AG04450 (cell line): ENCODE measurements at regions not wholly inside any gene's neighbourhood (a gene's known extent, or its start where the extent isn't known, plus 50 kb on each side); places are given as distances from the start of the nearest gene placed in this dataset.

Source experiments
- CTCF ChIA-PET: fragments of 300-600, 350-600 bp; formaldehyde crosslinking; extraction: SDS; loops from one replicate; lab custom pipeline; 2022; ENCODE audit warnings: antibody characterized with exemption, inconsistent platforms; lab: Charles Lee
- POLR2A ChIA-PET: fragments of 350-600 bp; formaldehyde crosslinking; extraction: SDS; loops from one replicate; lab custom pipeline; 2021; ENCODE audit warnings: antibody characterized with exemption, inconsistent platforms; lab: Yijun Ruan, JAX
- DNase-seq: peaks from one replicate; pipeline ENCODE4 v3.0.0-alpha.2; 2011; ENCODE audit warnings: low read depth, low spot score
- H3K27ac ChIP-seq: one replicate; pipeline ENCODE4 v1.5.1; 2012; ENCODE audit warnings: low read depth, low read length, control low read depth
- H3K27me3 ChIP-seq: one replicate; pipeline ENCODE4 v1.6.0; 2012; ENCODE audit warnings: low read length; ENCODE audit not compliant: control insufficient read depth, insufficient read depth
- H3K4me3 ChIP-seq: 2 replicates; pipeline ENCODE4 v1.5.1; 2011; ENCODE audit warnings: mild to moderate bottlenecking, low read depth, low read length, control low read depth
- H3K9me3 ChIP-seq: 2 replicates; pipeline ENCODE4 v1.5.1; 2012; ENCODE audit warnings: low read length; ENCODE audit not compliant: control insufficient read depth, insufficient read depth
- TF ChIP-seq, protein P1 (sequence below): IDR thresholded peaks from 2 replicates; pipeline ENCODE4 v1.5.1; 2011; ENCODE audit warnings: low read depth, low read length, control low read depth, inconsistent platforms

DNA sequence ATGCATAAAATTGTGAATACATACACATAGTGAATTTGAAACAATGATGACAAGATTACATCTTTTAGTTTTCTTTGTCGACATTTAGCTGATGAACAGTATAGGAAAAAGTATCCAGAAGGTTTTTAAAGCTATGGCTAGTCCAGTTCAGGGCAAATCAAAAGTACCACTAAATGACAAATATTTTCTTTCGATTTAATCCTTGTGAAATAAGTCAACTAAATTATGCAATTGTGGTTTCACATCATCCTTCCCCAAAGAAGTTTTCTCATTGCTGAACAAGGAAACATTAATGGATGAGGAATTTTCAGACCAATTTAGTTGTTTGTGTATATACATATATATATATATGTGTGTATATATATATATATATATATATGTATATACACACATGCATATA lies 774.0 kb downstream of the DNAJB9 start:
- no peak for DNase-seq
- POLR2A ChIA-PET = no interaction called here

DNA sequence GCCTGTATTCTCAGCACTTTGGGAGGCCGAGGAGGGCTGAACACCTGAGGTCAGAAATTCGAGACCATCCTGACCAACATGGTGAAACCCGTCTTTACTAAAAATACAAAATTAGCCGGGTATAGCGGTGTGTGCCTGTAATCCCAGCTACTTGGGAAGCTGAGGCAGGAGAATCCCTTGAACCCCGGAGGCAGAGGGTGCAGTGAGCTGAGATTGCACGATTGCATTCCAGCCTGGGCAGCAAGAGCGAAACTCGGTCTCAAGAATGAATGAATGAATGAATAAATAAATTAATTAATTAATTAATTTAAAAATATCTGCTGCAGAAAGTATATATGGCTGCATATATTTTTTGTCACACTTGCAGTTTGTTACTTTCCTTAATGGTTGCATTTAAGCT lies 781.8 kb downstream of the DNAJB9 start:
- no peak overlapping the region for H3K4me3 ChIP-seq
- ChIA-PET CTCF (no interaction called here), POLR2A (no interaction called here)
- no peak for DNase-seq
- H3K9me3 ChIP-seq = peaks cover 3% of the 10 kb centered on the region; the same call in 1 of the 2 replicates
- no peak overlapping the region for H3K27ac ChIP-seq
- TF ChIP-seq, protein P1, sequence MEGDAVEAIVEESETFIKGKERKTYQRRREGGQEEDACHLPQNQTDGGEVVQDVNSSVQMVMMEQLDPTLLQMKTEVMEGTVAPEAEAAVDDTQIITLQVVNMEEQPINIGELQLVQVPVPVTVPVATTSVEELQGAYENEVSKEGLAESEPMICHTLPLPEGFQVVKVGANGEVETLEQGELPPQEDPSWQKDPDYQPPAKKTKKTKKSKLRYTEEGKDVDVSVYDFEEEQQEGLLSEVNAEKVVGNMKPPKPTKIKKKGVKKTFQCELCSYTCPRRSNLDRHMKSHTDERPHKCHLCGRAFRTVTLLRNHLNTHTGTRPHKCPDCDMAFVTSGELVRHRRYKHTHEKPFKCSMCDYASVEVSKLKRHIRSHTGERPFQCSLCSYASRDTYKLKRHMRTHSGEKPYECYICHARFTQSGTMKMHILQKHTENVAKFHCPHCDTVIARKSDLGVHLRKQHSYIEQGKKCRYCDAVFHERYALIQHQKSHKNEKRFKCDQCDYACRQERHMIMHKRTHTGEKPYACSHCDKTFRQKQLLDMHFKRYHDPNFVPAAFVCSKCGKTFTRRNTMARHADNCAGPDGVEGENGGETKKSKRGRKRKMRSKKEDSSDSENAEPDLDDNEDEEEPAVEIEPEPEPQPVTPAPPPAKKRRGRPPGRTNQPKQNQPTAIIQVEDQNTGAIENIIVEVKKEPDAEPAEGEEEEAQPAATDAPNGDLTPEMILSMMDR = no peak
- H3K27me3 ChIP-seq = no peaks in the 10 kb centered on the region

More for the DNA sequence above, 774.0 kb downstream of the DNAJB9 start:
- Histone ChIP-seq H3K9me3 (peaks cover 3% of the 10 kb centered on the region; the same call in 1 of the 2 replicates), H3K27me3 (no peaks in the 10 kb centered on the region), H3K4me3 (no peak overlapping the region), H3K27ac (no peak overlapping the region)
- CTCF ChIA-PET = no interaction called here
- TF ChIP-seq, protein P1 = no peak

DNA sequence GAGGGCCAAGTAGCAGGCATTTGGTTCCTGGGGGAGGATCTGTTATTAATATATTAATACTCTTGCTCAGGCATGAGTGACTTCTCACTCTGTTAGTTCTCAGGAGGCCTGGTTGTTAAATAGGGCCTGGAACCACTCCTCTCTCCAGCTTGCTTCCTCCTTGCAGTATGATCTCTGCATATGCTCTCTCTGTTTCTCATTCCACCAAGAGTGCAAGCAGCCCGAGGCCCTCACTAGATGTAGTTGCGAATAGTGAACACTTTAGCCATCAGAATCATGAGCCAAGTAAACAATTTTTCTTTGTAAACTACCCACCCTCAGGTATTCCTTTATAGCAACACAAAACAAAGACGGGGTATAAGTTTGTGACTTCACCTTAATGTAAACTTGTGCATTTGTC lies 784.3 kb downstream of the DNAJB9 start:
- no peak for DNase-seq
- H3K27me3 ChIP-seq = no peaks in the 10 kb centered on the region
- H3K4me3 ChIP-seq = no peak overlapping the region
- peaks cover 3% of the 10 kb centered on the region; the same call in 1 of the 2 replicates for H3K9me3 ChIP-seq
- POLR2A ChIA-PET = no interaction called here
- TF ChIP-seq, protein P1 = no peak
- H3K27ac ChIP-seq = no peak overlapping the region
- CTCF ChIA-PET = no interaction called here

DNA sequence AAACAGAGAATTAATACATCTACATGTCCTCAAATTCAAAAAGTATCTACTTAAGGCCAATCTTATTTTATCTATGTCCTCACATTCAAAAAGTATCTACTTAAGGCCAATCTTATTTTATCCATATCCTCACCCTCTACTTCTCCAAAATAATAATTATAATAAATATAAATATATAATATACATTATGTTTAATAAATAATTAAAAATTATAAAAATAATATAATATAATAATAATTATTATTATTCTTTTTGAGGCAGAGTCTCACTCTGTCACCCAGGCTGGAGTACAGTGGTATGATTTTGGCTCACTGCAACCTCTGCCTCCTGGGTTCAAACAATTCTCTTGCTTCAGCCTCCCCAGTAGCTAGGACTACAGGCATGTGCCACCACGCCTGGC lies 784.9 kb downstream of the DNAJB9 start:
- Histone ChIP-seq H3K9me3 (peaks cover 3% of the 10 kb centered on the region; the same call in 1 of the 2 replicates), H3K27ac (no peak overlapping the region), H3K27me3 (no peaks in the 10 kb centered on the region), H3K4me3 (no peak overlapping the region)
- ChIA-PET POLR2A (no interaction called here), CTCF (no interaction called here)
- TF ChIP-seq, protein P1 = no peak
- DNase-seq = no peak

DNA sequence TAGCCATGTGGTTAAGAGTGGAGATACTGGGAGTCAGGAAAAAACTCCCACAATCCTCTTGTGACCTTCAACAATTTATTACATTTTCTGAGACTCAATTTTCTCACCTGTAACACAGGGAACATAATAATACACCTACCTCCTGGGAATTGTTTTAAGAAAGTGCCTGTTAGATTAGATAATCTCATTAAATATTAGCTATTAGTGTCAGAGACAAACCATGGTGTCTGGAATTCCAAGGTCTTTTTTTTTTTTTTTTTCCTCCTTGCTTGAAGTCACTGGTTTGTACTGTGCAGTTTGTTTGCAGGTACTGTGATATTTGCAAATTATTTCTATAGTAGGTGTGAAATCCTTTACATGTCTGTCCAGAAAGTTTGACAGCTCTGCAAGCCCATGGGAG lies 806.1 kb downstream of the DNAJB9 start:
- TF ChIP-seq, protein P1 = no peak
- Histone ChIP-seq H3K27ac (no peak overlapping the region), H3K9me3 (no peaks in the 10 kb centered on the region), H3K27me3 (no peaks in the 10 kb centered on the region), H3K4me3 (no peak overlapping the region)
- CTCF ChIA-PET = no interaction called here
- DNase-seq = no peak
- POLR2A ChIA-PET = no interaction called here
